PFSK-1 (cell line): ENCODE measurements at regions not wholly inside any gene's neighbourhood (a gene's known extent, or its start where the extent isn't known, plus 50 kb on each side); places are given as distances from the start of the nearest gene placed in this dataset.

Source experiments
- POLR2AphosphoS5 ChIP-seq: IDR thresholded peaks from 2 replicates; pipeline ENCODE4 v1.6.1; 2012; ENCODE audit warnings: low read depth, mild to moderate bottlenecking, control low read depth, low read length, moderate library complexity
- SIN3A ChIP-seq: IDR thresholded peaks from 2 replicates; pipeline ENCODE4 v1.6.1; 2012; ENCODE audit warnings: mild to moderate bottlenecking, low read length, moderate library complexity, borderline replicate concordance; ENCODE audit not compliant: insufficient read depth

GRCh38 chr6:91130126-91130525, 543.3 kb upstream of the MAP3K7 start:
- TF ChIP-seq POLR2AphosphoS5 (no peak), SIN3A (no peak)
